ENCODE measurements at regions not wholly inside any gene's neighbourhood (a gene's known extent, or its start where the extent isn't known, plus 50 kb on each side); places are given as distances from the start of the nearest gene placed in this dataset.

- no peak for TF ChIP-seq GATA2 (IDR thresholded peaks at IDR 0.05; ENCODE audit: low read depth, low read length)
- TF ChIP-seq GATA3 (IDR thresholded peaks at IDR 0.05; ENCODE audit: low read depth, low read length) = no peak
These were observed 107.8 kb downstream of the EFNB1 start for GRCh38 chrX:68936608-68937007.

Data from SH-SY5Y (cell line).